ENCODE measurements at regions not wholly inside any gene's neighbourhood (a gene's known extent, or its start where the extent isn't known, plus 50 kb on each side); places are given as distances from the start of the nearest gene placed in this dataset.
"Not testable (repeated sequence)": the region's sequence is repeated elsewhere in the genome, so short reads cannot be mapped to it uniquely, and the experiment has no call there.

DNA sequence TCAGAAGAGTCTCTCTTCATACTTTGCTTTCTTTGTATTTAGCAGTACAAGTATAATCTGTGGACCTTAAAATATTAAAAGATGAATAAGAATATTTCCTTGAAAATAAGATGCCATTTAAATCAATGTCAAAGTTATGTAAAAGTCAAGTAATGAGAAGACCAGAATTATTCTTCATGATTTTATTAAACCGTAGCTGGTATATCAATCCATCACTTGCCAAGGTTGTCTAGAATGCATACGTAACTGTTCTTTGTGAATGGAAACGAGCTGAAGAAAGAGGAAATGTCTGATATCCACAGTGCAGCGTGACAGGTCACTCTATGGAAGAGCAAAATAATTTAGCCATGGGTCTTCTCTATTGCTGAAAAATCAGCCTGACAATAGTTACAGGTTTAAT lies 488.7 kb upstream of the CCNG1 start:
- Histone ChIP-seq H3K36me3 (replicated peaks in 1 of 2; ENCODE audit: control extremely low read depth in 1 of 2, control insufficient read depth in 1 of 2, extremely low read depth in 1 of 2, insufficient read depth in 2 of 2, low read length in 1 of 2) (no peaks in the 10 kb centered on the region), H2AFZ (ENCODE audit: insufficient read depth, low read depth, low read length, poor library complexity, severe bottlenecking) (no peak overlapping the region), H3K4me2 (replicated peaks; ENCODE audit: low read depth, low read length, poor library complexity, severe bottlenecking) (no peak overlapping the region), H3K9ac (ENCODE audit: low read length) (no peak overlapping the region), H3K79me2 (ENCODE audit: control insufficient read depth, insufficient read depth, low read length) (no peaks in the 10 kb centered on the region), H3K27ac (ENCODE audit: low read length in 2 of 2) (no peak overlapping the region), H3K4me1 (ENCODE audit: control insufficient read depth in 2 of 2, insufficient read depth in 2 of 2, low read length in 2 of 2) (no peaks in the 10 kb centered on the region), H3K4me3 (ENCODE audit: control extremely low read depth in 1 of 5, extremely low read depth in 1 of 5, insufficient read depth in 1 of 5, low read depth in 2 of 5, low read length in 4 of 5) (no peak overlapping the region), H3K9me3 (ENCODE audit: control extremely low read depth in 1 of 3, control insufficient read depth in 2 of 3, insufficient read depth in 1 of 3, low read length in 2 of 3) (no peaks in the 10 kb centered on the region), H3K27me3 (replicated peaks in 1 of 4; ENCODE audit: control extremely low read depth in 1 of 4, control insufficient read depth in 3 of 4, insufficient read depth in 4 of 4, low read length in 3 of 4) (no peaks in the 10 kb centered on the region), H4K20me1 (ENCODE audit: control insufficient read depth, insufficient read depth, low read length, poor library complexity, severe bottlenecking) (no peaks in the 10 kb centered on the region)
- intact Hi-C loops (cut with micrococcal nuclease) = no loop called here
- Mint-ChIP-seq H3K27ac (no peak overlapping the region), H3K9me3 (ENCODE audit: insufficient read depth) (peaks cover 6% of the 10 kb centered on the region), H3K4me1 (no peaks in the 10 kb centered on the region), H3K27me3 (no peaks in the 10 kb centered on the region), H3K4me3 (no peak overlapping the region)
- ATAC-seq (ENCODE audit: low read depth) = no peak
- ChIA-PET CTCF (no interaction called here), POLR2A (no interaction called here)
- no peak for TF ChIP-seq EZH2 (IDR thresholded peaks at IDR 0.05; ENCODE audit: borderline replicate concordance, insufficient read depth, low read depth, low read length, poor library complexity, severe bottlenecking)
- TF ChIP-seq, protein P1, sequence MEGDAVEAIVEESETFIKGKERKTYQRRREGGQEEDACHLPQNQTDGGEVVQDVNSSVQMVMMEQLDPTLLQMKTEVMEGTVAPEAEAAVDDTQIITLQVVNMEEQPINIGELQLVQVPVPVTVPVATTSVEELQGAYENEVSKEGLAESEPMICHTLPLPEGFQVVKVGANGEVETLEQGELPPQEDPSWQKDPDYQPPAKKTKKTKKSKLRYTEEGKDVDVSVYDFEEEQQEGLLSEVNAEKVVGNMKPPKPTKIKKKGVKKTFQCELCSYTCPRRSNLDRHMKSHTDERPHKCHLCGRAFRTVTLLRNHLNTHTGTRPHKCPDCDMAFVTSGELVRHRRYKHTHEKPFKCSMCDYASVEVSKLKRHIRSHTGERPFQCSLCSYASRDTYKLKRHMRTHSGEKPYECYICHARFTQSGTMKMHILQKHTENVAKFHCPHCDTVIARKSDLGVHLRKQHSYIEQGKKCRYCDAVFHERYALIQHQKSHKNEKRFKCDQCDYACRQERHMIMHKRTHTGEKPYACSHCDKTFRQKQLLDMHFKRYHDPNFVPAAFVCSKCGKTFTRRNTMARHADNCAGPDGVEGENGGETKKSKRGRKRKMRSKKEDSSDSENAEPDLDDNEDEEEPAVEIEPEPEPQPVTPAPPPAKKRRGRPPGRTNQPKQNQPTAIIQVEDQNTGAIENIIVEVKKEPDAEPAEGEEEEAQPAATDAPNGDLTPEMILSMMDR (IDR thresholded peaks at IDR 0.05) = no peak
- 67% methylated on average over 2 of the region's 4 CpGs for WGBS (ENCODE audit: insufficient coverage)
- DNase-seq = no peak

DNA sequence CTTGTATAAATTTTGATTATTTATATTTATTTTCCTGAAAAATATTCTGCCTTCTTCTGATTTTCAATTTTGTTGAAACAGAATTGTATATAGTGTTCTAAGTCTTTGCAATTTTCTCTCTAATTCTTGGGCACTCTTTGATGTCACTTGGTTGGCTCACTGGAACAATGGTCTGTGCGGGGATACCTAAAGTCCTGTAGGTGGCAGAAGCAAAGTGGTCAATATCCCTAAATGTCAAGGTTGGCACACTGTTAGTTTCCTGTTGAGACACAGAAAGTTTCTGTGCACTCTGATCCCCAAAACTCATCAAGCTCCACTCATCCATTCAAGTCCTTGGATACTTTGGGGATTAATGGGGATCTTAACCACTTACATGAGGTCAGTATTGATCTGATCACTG lies 480.8 kb upstream of the CCNG1 start:
- intact Hi-C loops (cut with micrococcal nuclease) = no loop called here
- H3K4me1 Mint-ChIP-seq = no peaks in the 10 kb centered on the region
- H3K27me3 Mint-ChIP-seq = no peaks in the 10 kb centered on the region
- Histone ChIP-seq H3K79me2 (ENCODE audit: control insufficient read depth, insufficient read depth, low read length) (no peaks in the 10 kb centered on the region), H3K9ac (ENCODE audit: low read length) (no peak overlapping the region), H3K27me3 (replicated peaks in 1 of 4; ENCODE audit: control extremely low read depth in 1 of 4, control insufficient read depth in 3 of 4, insufficient read depth in 4 of 4, low read length in 3 of 4) (no peaks in the 10 kb centered on the region), H2AFZ (ENCODE audit: insufficient read depth, low read depth, low read length, poor library complexity, severe bottlenecking) (no peak overlapping the region), H3K4me1 (ENCODE audit: control insufficient read depth in 2 of 2, insufficient read depth in 2 of 2, low read length in 2 of 2) (no peaks in the 10 kb centered on the region), H3K27ac (ENCODE audit: low read length in 2 of 2) (no peak overlapping the region), H3K36me3 (replicated peaks in 1 of 2; ENCODE audit: control extremely low read depth in 1 of 2, control insufficient read depth in 1 of 2, extremely low read depth in 1 of 2, insufficient read depth in 2 of 2, low read length in 1 of 2) (no peaks in the 10 kb centered on the region), H4K20me1 (ENCODE audit: control insufficient read depth, insufficient read depth, low read length, poor library complexity, severe bottlenecking) (no peaks in the 10 kb centered on the region), H3K4me3 (ENCODE audit: control extremely low read depth in 1 of 5, extremely low read depth in 1 of 5, insufficient read depth in 1 of 5, low read depth in 2 of 5, low read length in 4 of 5) (no peak overlapping the region), H3K9me3 (ENCODE audit: control extremely low read depth in 1 of 3, control insufficient read depth in 2 of 3, insufficient read depth in 1 of 3, low read length in 2 of 3) (no peaks in the 10 kb centered on the region), H3K4me2 (replicated peaks; ENCODE audit: low read depth, low read length, poor library complexity, severe bottlenecking) (no peak overlapping the region)
- no peak overlapping the region for H3K27ac Mint-ChIP-seq
- H3K9me3 Mint-ChIP-seq (ENCODE audit: insufficient read depth) = peaks cover 2% of the 10 kb centered on the region
- WGBS (ENCODE audit: insufficient coverage) = 80% methylated on average over 1 of the region's 1 CpG
- DNase-seq (no peak), ATAC-seq (ENCODE audit: low read depth) (no peak)
- POLR2A ChIA-PET = no interaction called here
- CTCF ChIA-PET = no interaction called here
- TF ChIP-seq, protein P1 (IDR thresholded peaks at IDR 0.05) = no peak
- TF ChIP-seq EZH2 (IDR thresholded peaks at IDR 0.05; ENCODE audit: borderline replicate concordance, insufficient read depth, low read depth, low read length, poor library complexity, severe bottlenecking) = no peak
- H3K4me3 Mint-ChIP-seq = no peak overlapping the region

DNA sequence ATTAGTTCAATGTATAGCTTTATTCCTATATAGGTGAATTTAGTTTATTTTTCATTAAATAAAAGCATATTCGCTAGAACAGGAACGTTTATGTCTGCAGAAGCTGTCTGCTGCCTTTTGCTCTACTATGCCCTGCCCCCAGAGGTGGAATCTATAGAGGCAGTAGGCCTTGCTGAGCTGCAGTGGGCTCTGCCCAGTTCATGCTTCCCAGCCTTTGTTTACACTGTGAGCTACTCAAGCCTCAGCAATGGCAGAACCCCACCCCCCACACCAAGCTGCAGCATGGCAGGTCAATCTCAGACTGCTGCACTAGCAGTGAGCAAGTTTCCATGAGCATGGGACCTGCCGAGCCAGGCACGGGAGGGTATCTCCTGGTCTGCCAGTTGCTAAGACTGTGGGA lies 473.3 kb upstream of the CCNG1 start:
- H3K9me3 Mint-ChIP-seq (ENCODE audit: insufficient read depth); DNase-seq; H3K4me1 Mint-ChIP-seq; intact Hi-C loops (cut with micrococcal nuclease); H3K4me2 ChIP-seq (replicated peaks; ENCODE audit: low read depth, low read length, poor library complexity, severe bottlenecking); H3K4me3 Mint-ChIP-seq; H3K27ac ChIP-seq (ENCODE audit: low read length in 2 of 2); CTCF ChIA-PET; H4K20me1 ChIP-seq (ENCODE audit: control insufficient read depth, insufficient read depth, low read length, poor library complexity, severe bottlenecking); ATAC-seq (ENCODE audit: low read depth); H3K4me1 ChIP-seq (ENCODE audit: control insufficient read depth in 2 of 2, insufficient read depth in 2 of 2, low read length in 2 of 2); POLR2A ChIA-PET; H3K36me3 ChIP-seq (replicated peaks in 1 of 2; ENCODE audit: control extremely low read depth in 1 of 2, control insufficient read depth in 1 of 2, extremely low read depth in 1 of 2, insufficient read depth in 2 of 2, low read length in 1 of 2); H3K9ac ChIP-seq (ENCODE audit: low read length); H3K79me2 ChIP-seq (ENCODE audit: control insufficient read depth, insufficient read depth, low read length); H3K27ac Mint-ChIP-seq; H3K27me3 ChIP-seq (replicated peaks in 1 of 4; ENCODE audit: control extremely low read depth in 1 of 4, control insufficient read depth in 3 of 4, insufficient read depth in 4 of 4, low read length in 3 of 4); H2AFZ ChIP-seq (ENCODE audit: insufficient read depth, low read depth, low read length, poor library complexity, severe bottlenecking); H3K27me3 Mint-ChIP-seq; H3K4me3 ChIP-seq (ENCODE audit: control extremely low read depth in 1 of 5, extremely low read depth in 1 of 5, insufficient read depth in 1 of 5, low read depth in 2 of 5, low read length in 4 of 5): not testable (repeated sequence)
- H3K9me3 ChIP-seq (ENCODE audit: control extremely low read depth in 1 of 3, control insufficient read depth in 2 of 3, insufficient read depth in 1 of 3, low read length in 2 of 3) = peaks cover 0 to 13% (median 4%) of the 10 kb centered on the region in 3 donors
- WGBS (ENCODE audit: insufficient coverage) = 96% methylated on average over 2 of the region's 4 CpGs

Measured in B cell (primary cell).